Erythroblast (primary cell): ENCODE measurements at regions not wholly inside any gene's neighbourhood (a gene's known extent, or its start where the extent isn't known, plus 50 kb on each side); places are given as distances from the start of the nearest gene placed in this dataset.

Source experiments
- GATA1 ChIP-seq: IDR thresholded peaks from 2 replicates; pipeline ENCODE4 v1.6.1; 2011; ENCODE audit warnings: low read depth, mild to moderate bottlenecking, control low read depth, low read length, moderate library complexity
- POLR2A ChIP-seq: IDR thresholded peaks from 2 replicates; pipeline ENCODE4 v1.6.1; 2011; ENCODE audit warnings: mild to moderate bottlenecking, low read length

- TF ChIP-seq POLR2A (no peak), GATA1 (no peak)
Observed at GRCh38 chr2:134183679-134184078, 70.2 kb upstream of the MGAT5 start.
